Keratinocyte (primary cell): ENCODE measurements at regions not wholly inside any gene's neighbourhood (a gene's known extent, or its start where the extent isn't known, plus 50 kb on each side); places are given as distances from the start of the nearest gene placed in this dataset.

ENCODE experiments used
- DNase-seq: peaks from one replicate; pipeline ENCODE4 v3.0.0-alpha.2; 2011; ENCODE audit warnings: low read depth, missing footprints, low spot score
- FAIRE-seq: peaks from 2 replicates; lab custom pipeline; 2011; peaks lifted over from hg19 to GRCh38; lab: Jason Lieb, UNC
- H2AFZ ChIP-seq: 2 replicates; pipeline ENCODE4 v1.6.0; 2012; ENCODE audit warnings: low read length, control low read depth, inconsistent platforms; ENCODE audit not compliant: control insufficient read depth
- H3K27ac ChIP-seq: 2 replicates; pipeline ENCODE4 v1.5.1; 2011; ENCODE audit warnings: low read length; ENCODE audit not compliant: control insufficient read depth, insufficient read depth
- H3K27me3 ChIP-seq: 3 replicates; pipeline ENCODE4 v1.6.0; 2011; ENCODE audit warnings: low read length; ENCODE audit not compliant: control insufficient read depth, insufficient read depth; ENCODE audit errors: extremely low read depth
- H3K36me3 ChIP-seq, 2 experiments: 2 replicates in 1 of 2; 3 replicates in 1 of 2; pipeline ENCODE4 v1.5.1; 2011; ENCODE audit warnings: low read length in 2 of 2, mild to moderate bottlenecking in 1 of 2; ENCODE audit not compliant: control insufficient read depth in 2 of 2, insufficient read depth in 2 of 2; ENCODE audit errors: extremely low read depth in 1 of 2
- H3K4me1 ChIP-seq: 3 replicates; pipeline ENCODE4 v1.5.1; 2011; ENCODE audit warnings: low read length; ENCODE audit not compliant: control insufficient read depth, insufficient read depth; ENCODE audit errors: extremely low read depth
- H3K4me2 ChIP-seq: 3 replicates; pipeline ENCODE4 v1.6.0; 2011; ENCODE audit warnings: low read depth, low read length; ENCODE audit not compliant: control insufficient read depth, insufficient read depth; ENCODE audit errors: extremely low read depth
- H3K4me3 ChIP-seq, 3 experiments: fragments of 200-600 bp in 1 of 3; sonication (generic) in 1 of 3; 2 replicates in 2 of 3; 3 replicates in 1 of 3; pipeline ENCODE4 v1.5.1; 2011 to 2016; ENCODE audit warnings: low read length in 3 of 3, mild to moderate bottlenecking in 3 of 3, control low read depth in 2 of 3, inconsistent platforms in 1 of 3, low read depth in 1 of 3, mixed read lengths in 1 of 3, mixed run types in 1 of 3, moderate library complexity in 1 of 3; ENCODE audit not compliant: control insufficient read depth in 2 of 3, insufficient read depth in 2 of 3; ENCODE audit errors: extremely low read depth in 1 of 3
- H3K79me2 ChIP-seq: 2 replicates; pipeline ENCODE4 v1.6.0; 2012; ENCODE audit warnings: low read length; ENCODE audit not compliant: control insufficient read depth, insufficient read depth
- H3K9ac ChIP-seq: 3 replicates; pipeline ENCODE4 v1.6.0; 2011; ENCODE audit warnings: low read length; ENCODE audit not compliant: control insufficient read depth, insufficient read depth; ENCODE audit errors: extremely low read depth
- H3K9me1 ChIP-seq: 3 replicates; pipeline ENCODE4 v1.6.0; 2011; ENCODE audit warnings: low read length; ENCODE audit not compliant: control insufficient read depth, insufficient read depth; ENCODE audit errors: extremely low read depth
- H3K9me3 ChIP-seq: 2 replicates; pipeline ENCODE4 v1.5.1; 2012; ENCODE audit warnings: low read depth, low read length; ENCODE audit not compliant: control insufficient read depth
- H4K20me1 ChIP-seq: 3 replicates; pipeline ENCODE4 v1.6.0; 2011; ENCODE audit warnings: low read length; ENCODE audit not compliant: control insufficient read depth, insufficient read depth; ENCODE audit errors: extremely low read depth
- CTCF ChIP-seq, 3 experiments: IDR thresholded peaks in 1 of 3; conservative IDR thresholded peaks in 1 of 3; optimal IDR thresholded peaks in 1 of 3; 2 replicates in 2 of 3; 3 replicates in 1 of 3; pipeline versions ENCODE3 to v1.5.1; 2011; ENCODE audit warnings: low read length in 3 of 3, mild to moderate bottlenecking in 3 of 3, moderate library complexity in 2 of 3, control low read depth in 1 of 3, inconsistent platforms in 1 of 3; ENCODE audit not compliant: insufficient read depth in 2 of 3; ENCODE audit errors: extremely low read depth in 1 of 3
- EZH2 ChIP-seq: IDR thresholded peaks from one replicate; pipeline ENCODE4 v1.6.1; 2012; ENCODE audit warnings: inconsistent platforms, mild to moderate bottlenecking, low read length, moderate library complexity
- dilution Hi-C: fragments of 300-500 bp; cut with MboI; formaldehyde crosslinking; loops from one replicate; pipeline ENCODE4 v1.7.0; 2020; ENCODE audit warnings: low sequenced_read_pairs; ENCODE audit not compliant: extremely low pct_ligation_motif_present

- H3K9ac ChIP-seq, result peak overlapping the region; percentile 52
- FAIRE-seq (peak; percentile 99), DNase-seq (peak; percentile 87)
- TF ChIP-seq CTCF (optimal IDR thresholded peaks at IDR 0.05 in 1 of 3, IDR thresholded peaks at IDR 0.05 in 1 of 3, conservative IDR thresholded peaks at IDR 0.05 in 1 of 3; ENCODE audit: extremely low read depth in 1 of 3, insufficient read depth in 2 of 3, low read length in 3 of 3), result no peak
- TF ChIP-seq EZH2, result no peak
- peak overlapping the region; percentile 74 for H3K4me2 ChIP-seq
- H3K79me2 ChIP-seq, result no peaks in the 10 kb centered on the region
- peaks cover 46% of the 10 kb centered on the region for H3K4me1 ChIP-seq
- no peaks in the 10 kb centered on the region for H4K20me1 ChIP-seq
- H3K9me3 ChIP-seq, result no peaks in the 10 kb centered on the region
- peak overlapping the region; percentile 89 for H3K27ac ChIP-seq
- dilution Hi-C loops, result no loop called here
- H3K4me3 ChIP-seq, result peak overlapping the region in 2 of 3 experiments; percentile 1 to 16
- no peaks in the 10 kb centered on the region for H3K9me1 ChIP-seq
- H3K36me3 ChIP-seq, result no peaks in the 10 kb centered on the region
- peak overlapping the region; percentile 64 for H2AFZ ChIP-seq
- no peaks in the 10 kb centered on the region for H3K27me3 ChIP-seq
Observed at GRCh38 chr13:34156841-34157365, 339.0 kb downstream of the RFC3 start.

- no peaks in the 10 kb centered on the region for H3K9me3 ChIP-seq
- H3K4me3 ChIP-seq, result no peak overlapping the region
- no peaks in the 10 kb centered on the region for H3K27me3 ChIP-seq
- no peak for FAIRE-seq
- no peaks in the 10 kb centered on the region for H3K36me3 ChIP-seq
- no peak for DNase-seq
- H3K4me1 ChIP-seq, result peaks cover 28% of the 10 kb centered on the region
- dilution Hi-C loops, result no loop called here
- TF ChIP-seq EZH2 (no peak), CTCF (optimal IDR thresholded peaks at IDR 0.05 in 1 of 3, IDR thresholded peaks at IDR 0.05 in 1 of 3, conservative IDR thresholded peaks at IDR 0.05 in 1 of 3; ENCODE audit: extremely low read depth in 1 of 3, insufficient read depth in 2 of 3, low read length in 3 of 3) (no peak)
- no peak overlapping the region for H3K4me2 ChIP-seq
- no peak overlapping the region for H3K27ac ChIP-seq
- H2AFZ ChIP-seq, result no peak overlapping the region
- no peaks in the 10 kb centered on the region for H3K9me1 ChIP-seq
- no peak overlapping the region for H3K9ac ChIP-seq
- H3K79me2 ChIP-seq, result no peaks in the 10 kb centered on the region
- H4K20me1 ChIP-seq, result no peaks in the 10 kb centered on the region
Observed at GRCh38 chr13:34159946-34160345, 342.0 kb downstream of the RFC3 start.
